ENCODE measurements at regions not wholly inside any gene's neighbourhood (a gene's known extent, or its start where the extent isn't known, plus 50 kb on each side); places are given as distances from the start of the nearest gene placed in this dataset.

DNA sequence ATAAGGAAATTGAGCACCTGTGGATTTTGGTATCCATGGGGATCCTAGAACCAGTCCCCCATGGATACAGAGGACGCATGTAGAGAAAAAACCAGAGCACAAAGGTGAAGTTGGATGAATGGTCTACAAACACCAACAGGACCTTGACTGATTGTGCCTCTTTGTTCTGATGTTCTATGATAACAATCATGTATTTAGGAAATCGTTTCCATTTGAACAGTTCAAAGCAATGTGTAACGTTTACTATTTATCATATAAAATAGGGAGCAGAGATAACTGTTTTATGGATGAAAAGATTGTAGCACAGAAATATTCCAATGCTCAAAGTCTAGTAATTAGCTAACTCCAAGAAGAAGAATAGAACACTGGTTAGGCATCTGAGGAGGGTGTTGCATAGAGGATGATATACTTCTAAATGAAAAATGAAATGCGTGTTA is 116.3 kb upstream of the FN1 start (continued):
- no peak for TF ChIP-seq NONO (IDR thresholded peaks at IDR 0.05)
- peak; percentile 37; the same call in 1 of the 2 replicates for TF ChIP-seq NONO (CRISPR knock-in tag; conservative IDR thresholded peaks at IDR 0.05)
- TF ChIP-seq AHDC1 (CRISPR knock-in tag; IDR thresholded peaks at IDR 0.05; ENCODE audit: borderline replicate concordance): peak; percentile 76; the same call in 1 of the 2 replicates
- TF ChIP-seq ZNF17 (CRISPR knock-in tag; IDR thresholded peaks at IDR 0.05): no peak
- no peak for TF ChIP-seq FOXP1 (IDR thresholded peaks at IDR 0.05)
- TF ChIP-seq FOXP1 (CRISPR knock-in tag; IDR thresholded peaks at IDR 0.05): peak; percentile 69; the same call in 1 of the 2 replicates
- no peak for TF ChIP-seq SOX6 (IDR thresholded peaks at IDR 0.05)
- TF ChIP-seq SOX6 (CRISPR knock-in tag; IDR thresholded peaks at IDR 0.05): peak; percentile 95
- peak; percentile 68; the same call in 1 of the 2 replicates for TF ChIP-seq ZNF747 (CRISPR knock-in tag; IDR thresholded peaks at IDR 0.05; ENCODE audit: borderline replicate concordance)
- no peak for TF ChIP-seq MLLT10 (CRISPR knock-in tag; IDR thresholded peaks at IDR 0.05)
- peak; percentile 77 for TF ChIP-seq MED1 (CRISPR knock-in tag; IDR thresholded peaks at IDR 0.05)
- TF ChIP-seq SYNCRIP (IDR thresholded peaks at IDR 0.05; ENCODE audit: insufficient read depth, low read depth, low read length): no peak
- no peak for TF ChIP-seq NPAS2 (CRISPR knock-in tag; IDR thresholded peaks at IDR 0.05; ENCODE audit: borderline replicate concordance)
- TF ChIP-seq, protein P1, sequence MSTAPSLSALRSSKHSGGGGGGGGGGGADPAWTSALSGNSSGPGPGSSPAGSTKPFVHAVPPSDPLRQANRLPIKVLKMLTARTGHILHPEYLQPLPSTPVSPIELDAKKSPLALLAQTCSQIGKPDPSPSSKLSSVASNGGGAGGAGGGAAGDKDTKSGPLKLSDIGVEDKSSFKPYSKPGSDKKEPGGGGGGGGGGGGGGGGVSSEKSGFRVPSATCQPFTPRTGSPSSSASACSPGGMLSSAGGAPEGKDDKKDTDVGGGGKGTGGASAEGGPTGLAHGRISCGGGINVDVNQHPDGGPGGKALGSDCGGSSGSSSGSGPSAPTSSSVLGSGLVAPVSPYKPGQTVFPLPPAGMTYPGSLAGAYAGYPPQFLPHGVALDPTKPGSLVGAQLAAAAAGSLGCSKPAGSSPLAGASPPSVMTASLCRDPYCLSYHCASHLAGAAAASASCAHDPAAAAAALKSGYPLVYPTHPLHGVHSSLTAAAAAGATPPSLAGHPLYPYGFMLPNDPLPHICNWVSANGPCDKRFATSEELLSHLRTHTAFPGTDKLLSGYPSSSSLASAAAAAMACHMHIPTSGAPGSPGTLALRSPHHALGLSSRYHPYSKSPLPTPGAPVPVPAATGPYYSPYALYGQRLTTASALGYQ (CRISPR knock-in tag; IDR thresholded peaks at IDR 0.05): 0 out of 2 replicates have a peak, but pooled peaks have one; percentile 39
- TF ChIP-seq MAX (IDR thresholded peaks at IDR 0.05): no peak
- TF ChIP-seq ARNTL (CRISPR knock-in tag; IDR thresholded peaks at IDR 0.05): no peak
- TF ChIP-seq USF2 (IDR thresholded peaks at IDR 0.05; ENCODE audit: low read depth, low read length): no peak
- TF ChIP-seq USF2 (CRISPR knock-in tag; IDR thresholded peaks at IDR 0.05; ENCODE audit: borderline replicate concordance): no peak
- peak; percentile 78 for TF ChIP-seq ZNF331 (CRISPR knock-in tag; IDR thresholded peaks at IDR 0.05)
- peak; percentile 37; the same call in 1 of the 2 replicates for TF ChIP-seq SIX4 (CRISPR knock-in tag; IDR thresholded peaks at IDR 0.05)
- TF ChIP-seq ZNF121 (CRISPR knock-in tag; IDR thresholded peaks at IDR 0.05): no peak
- TF ChIP-seq ZSCAN31 (CRISPR knock-in tag; IDR thresholded peaks at IDR 0.05; ENCODE audit: low read depth): 0 out of 2 replicates have a peak, but pooled peaks have one; percentile 27
- TF ChIP-seq HCFC1 (IDR thresholded peaks at IDR 0.05; ENCODE audit: low read depth, low read length): no peak
- TF ChIP-seq ZNF83 (CRISPR knock-in tag; IDR thresholded peaks at IDR 0.05; ENCODE audit: borderline replicate concordance): no peak

Measured in HepG2 (cell line).